ENCODE measurements at regions not wholly inside any gene's neighbourhood (a gene's known extent, or its start where the extent isn't known, plus 50 kb on each side); places are given as distances from the start of the nearest gene placed in this dataset.
"Not testable (repeated sequence)": the region's sequence is repeated elsewhere in the genome, so short reads cannot be mapped to it uniquely, and the experiment has no call there.

GRCh38 chr6:145555084-145555483, 180.2 kb downstream of the EPM2A start:
- H3K27me3 Mint-ChIP-seq = peaks cover 0 to 13% (median 4%) of the 10 kb centered on the region in 3 donors
- ATAC-seq (ENCODE audit: low read depth in 2 of 2) = no peak
- H3K4me1 Mint-ChIP-seq = no peaks in the 10 kb centered on the region
- no peaks in the 10 kb centered on the region for H3K36me3 Mint-ChIP-seq
- no peak overlapping the region for H3K4me3 Mint-ChIP-seq
- H3K27ac Mint-ChIP-seq = no peak overlapping the region
- no peaks in the 10 kb centered on the region for H3K9me3 Mint-ChIP-seq
- DNase-seq = no peak

DNA sequence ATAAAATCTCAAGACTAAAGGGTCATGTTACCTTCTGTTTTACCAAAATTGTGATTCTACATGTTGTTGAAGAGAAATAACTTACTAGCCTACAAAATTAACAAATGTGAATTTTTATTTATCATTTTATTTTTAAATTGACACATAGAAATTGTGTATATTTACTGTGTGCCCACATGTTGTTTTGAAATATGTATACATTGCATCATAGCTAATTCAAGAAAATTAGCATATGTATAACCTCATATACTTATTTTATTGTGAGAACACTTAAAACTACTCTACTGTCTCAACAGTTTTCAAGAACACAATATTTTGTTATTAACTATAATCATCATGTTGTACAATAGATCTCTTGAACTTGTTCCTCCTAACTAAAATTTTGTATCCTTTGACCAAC, 177.8 kb downstream of the EPM2A start:
- no peak for DNase-seq

GRCh38 chr6:145559836-145560235, 175.5 kb downstream of the EPM2A start:
- DNase-seq = no peak
- no peaks in the 10 kb centered on the region for H3K4me1 Mint-ChIP-seq
- no peak for ATAC-seq (ENCODE audit: low read depth in 2 of 2)
- H3K27me3 Mint-ChIP-seq = peaks cover 0 to 6% (median 0%) of the 10 kb centered on the region in 3 donors
- no peak overlapping the region for H3K27ac Mint-ChIP-seq
- H3K4me3 Mint-ChIP-seq = no peak overlapping the region
- no peaks in the 10 kb centered on the region for H3K36me3 Mint-ChIP-seq
- peaks cover 0 to 4% (median 0%) of the 10 kb centered on the region in 7 donors for H3K9me3 Mint-ChIP-seq

More for the DNA sequence above, 177.8 kb downstream of the EPM2A start:
- Mint-ChIP-seq H3K27me3 (peaks cover 0 to 9% (median 4%) of the 10 kb centered on the region in 3 donors), H3K9me3 (peaks cover 0 to under 1% (median 0%) of the 10 kb centered on the region in 7 donors), H3K4me1 (no peaks in the 10 kb centered on the region), H3K27ac (no peak overlapping the region), H3K4me3 (no peak overlapping the region), H3K36me3 (no peaks in the 10 kb centered on the region)
- no peak for ATAC-seq (ENCODE audit: low read depth in 2 of 2)

GRCh38 chr6:145561095-145562072, 173.9 kb downstream of the EPM2A start:
- Mint-ChIP-seq H3K27ac (no peak overlapping the region), H3K9me3 (peaks cover 0 to 4% (median 0%) of the 10 kb centered on the region in 7 donors), H3K4me3 (peak overlapping the region in 1 of 8 donors; percentile 24), H3K36me3 (no peaks in the 10 kb centered on the region), H3K4me1 (no peaks in the 10 kb centered on the region), H3K27me3 (peaks cover 0 to 6% (median 0%) of the 10 kb centered on the region in 3 donors)
- ATAC-seq (ENCODE audit: low read depth in 2 of 2) (no peak), DNase-seq (no peak)

DNA sequence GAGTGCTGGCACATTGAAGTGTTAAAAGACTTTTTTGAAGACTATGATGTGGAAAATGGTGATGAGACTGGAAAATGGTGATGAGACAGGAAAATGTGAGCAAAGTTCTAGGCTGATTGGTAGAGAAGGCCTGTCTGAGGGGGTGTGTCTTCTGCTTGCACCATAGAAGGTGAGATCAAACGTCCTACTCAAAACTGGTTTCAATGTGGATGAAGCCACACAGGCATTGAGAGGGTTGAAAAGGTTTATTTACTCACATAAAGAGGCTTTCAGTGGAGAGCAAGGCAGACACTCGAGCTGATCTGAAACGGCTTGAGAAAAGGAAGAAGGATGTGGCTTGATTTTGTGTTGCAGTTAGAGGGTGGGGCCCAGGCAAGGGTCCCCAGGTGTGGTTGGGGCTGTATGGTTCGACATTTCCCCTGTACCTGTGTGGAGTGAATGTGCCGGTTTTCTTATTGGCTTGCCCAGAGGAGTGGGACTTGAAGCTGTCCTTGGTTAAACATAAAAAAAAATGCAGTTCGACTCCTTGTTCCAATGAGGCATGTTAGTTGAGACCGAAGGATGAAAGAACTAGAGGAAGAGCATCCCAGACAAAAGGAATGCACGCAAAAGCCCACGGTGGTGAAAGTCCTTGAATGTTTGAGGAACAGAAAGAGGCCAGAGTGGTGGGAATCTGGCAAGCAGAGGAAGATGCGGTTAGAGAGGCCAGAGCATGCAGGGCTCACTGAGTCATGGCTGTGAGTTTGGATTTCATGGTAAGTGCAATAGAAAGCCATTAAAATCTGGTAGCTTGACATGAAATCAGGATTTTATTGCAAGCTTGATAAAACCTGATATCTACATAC, 172.3 kb downstream of the EPM2A start:
- Mint-ChIP-seq H3K27me3 (peaks cover 0 to 6% (median 0%) of the 10 kb centered on the region in 3 donors), H3K36me3 (no peaks in the 10 kb centered on the region), H3K9me3 (peaks cover 0 to 4% (median 0%) of the 10 kb centered on the region in 7 donors), H3K4me1 (no peaks in the 10 kb centered on the region), H3K27ac (peak overlapping the region in 1 of 6 donors; percentile 33), H3K4me3 (no peak overlapping the region)
- DNase-seq (no peak), ATAC-seq (ENCODE audit: low read depth in 2 of 2) (no peak)

DNA sequence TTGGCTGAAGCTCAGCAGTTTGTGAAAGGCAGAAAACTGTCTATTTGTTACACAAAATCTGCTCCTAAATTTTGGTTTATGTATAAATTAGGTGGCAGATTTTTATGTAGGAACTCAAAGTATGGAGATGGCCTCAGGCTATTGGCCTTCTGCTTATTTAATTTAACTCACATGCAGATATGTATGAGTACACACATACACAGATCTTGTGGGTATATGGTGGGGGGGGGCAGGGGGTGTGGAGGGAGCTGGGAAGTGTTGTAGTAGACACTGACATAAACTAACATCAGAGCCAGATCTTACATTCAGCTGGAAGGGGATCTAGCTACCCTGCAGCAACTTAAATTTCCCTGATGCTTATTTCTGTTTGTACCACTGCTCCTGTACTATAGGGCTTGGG, 170.8 kb downstream of the EPM2A start:
- Mint-ChIP-seq H3K27me3 (no peaks in the 10 kb centered on the region), H3K27ac (no peak overlapping the region), H3K36me3 (no peaks in the 10 kb centered on the region), H3K4me3 (no peak overlapping the region), H3K4me1 (no peaks in the 10 kb centered on the region), H3K9me3 (peaks cover 0 to 4% (median 0%) of the 10 kb centered on the region in 7 donors)
- no peak for DNase-seq
- no peak for ATAC-seq (ENCODE audit: low read depth in 2 of 2)

DNA sequence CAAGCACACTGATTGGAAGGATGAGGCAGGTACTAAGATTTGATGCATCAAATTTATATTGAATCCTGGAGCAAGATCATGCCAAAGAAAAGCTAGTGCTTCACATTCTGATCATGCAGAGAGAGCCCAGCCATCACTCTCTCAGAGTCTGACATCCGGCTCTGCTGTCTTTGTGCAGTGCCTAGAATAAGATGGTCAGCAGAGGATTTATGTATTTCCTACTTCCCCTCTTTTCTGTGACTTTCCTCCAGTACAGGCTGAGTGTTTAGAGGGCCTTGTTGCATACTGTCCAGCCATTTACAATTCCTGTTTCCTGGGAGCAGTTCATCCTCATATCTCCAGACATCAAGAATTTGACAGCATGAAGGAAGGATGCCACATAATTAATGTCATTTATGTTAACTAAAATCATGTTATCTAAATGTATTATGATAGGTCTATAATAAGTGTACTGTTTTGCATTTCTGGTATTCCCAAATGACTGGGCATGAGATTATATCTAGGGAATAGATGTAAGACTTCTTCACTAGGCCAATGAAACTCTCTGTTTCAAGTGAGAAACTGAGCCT, 167.6 kb downstream of the EPM2A start:
- no peak overlapping the region for H3K4me3 Mint-ChIP-seq
- no peak for DNase-seq
- ATAC-seq (ENCODE audit: low read depth in 2 of 2) = no peak
- no peak overlapping the region for H3K27ac Mint-ChIP-seq
- H3K27me3 Mint-ChIP-seq = no peaks in the 10 kb centered on the region
- peaks cover 0 to 3% (median 2%) of the 10 kb centered on the region in 7 donors for H3K9me3 Mint-ChIP-seq
- H3K4me1 Mint-ChIP-seq = no peaks in the 10 kb centered on the region
- H3K36me3 Mint-ChIP-seq = no peaks in the 10 kb centered on the region

DNA sequence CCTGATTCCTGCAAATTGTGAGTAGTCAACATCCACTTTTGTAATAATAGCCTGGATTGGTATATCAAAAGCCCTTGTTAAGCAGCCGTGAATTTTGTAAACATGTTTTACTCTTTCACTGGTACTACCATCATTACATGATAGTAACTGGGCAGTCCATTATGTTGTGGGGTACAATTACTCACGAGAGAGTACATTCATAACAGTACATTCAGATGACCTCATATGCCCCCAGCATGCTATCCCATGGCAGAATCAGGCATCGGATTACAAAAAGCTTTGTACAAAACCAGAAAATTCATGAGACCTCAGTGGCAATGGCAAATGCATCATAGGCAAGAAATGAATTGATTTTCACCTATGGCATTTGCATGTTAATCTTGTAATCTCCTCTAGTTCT, 166.2 kb downstream of the EPM2A start:
- Mint-ChIP-seq H3K36me3 (no peaks in the 10 kb centered on the region), H3K9me3 (peaks cover under 1 to 8% (median 4%) of the 10 kb centered on the region in 7 donors), H3K4me1 (no peaks in the 10 kb centered on the region), H3K27me3 (no peaks in the 10 kb centered on the region), H3K27ac (no peak overlapping the region), H3K4me3 (no peak overlapping the region)
- DNase-seq = no peak
- ATAC-seq (ENCODE audit: low read depth in 2 of 2) = no peak

- H3K27ac Mint-ChIP-seq; H3K4me1 Mint-ChIP-seq; DNase-seq; ATAC-seq (ENCODE audit: low read depth in 2 of 2); H3K4me3 Mint-ChIP-seq; H3K36me3 Mint-ChIP-seq; H3K27me3 Mint-ChIP-seq: not testable (repeated sequence)
- peaks cover 6 to 20% (median 13%) of the 10 kb centered on the region in 7 donors for H3K9me3 Mint-ChIP-seq
Observed at GRCh38 chr6:145570336-145570735, 165.0 kb downstream of the EPM2A start.

DNA sequence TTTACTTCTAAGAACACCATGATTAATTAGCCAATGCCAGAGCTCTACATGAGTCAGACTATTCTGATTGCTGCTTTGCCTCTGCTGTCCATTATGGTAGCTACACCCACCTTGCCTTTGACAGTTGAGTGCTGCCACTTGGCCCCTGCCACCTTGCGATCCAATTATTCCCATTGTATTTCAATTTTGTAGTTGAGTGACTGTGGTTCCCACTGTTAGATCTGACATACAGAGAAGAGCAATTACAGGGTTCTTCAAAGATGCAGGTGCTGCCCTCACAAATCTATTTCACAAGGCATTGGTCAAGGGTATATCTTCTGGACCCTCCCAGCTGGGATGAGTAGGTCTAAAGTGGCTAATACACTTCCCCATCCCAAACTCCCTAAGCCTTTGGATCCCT, 161.1 kb downstream of the EPM2A start:
- not testable (repeated sequence) for DNase-seq; H3K27ac Mint-ChIP-seq; H3K4me1 Mint-ChIP-seq; H3K36me3 Mint-ChIP-seq; H3K27me3 Mint-ChIP-seq; ATAC-seq (ENCODE audit: low read depth in 2 of 2); H3K4me3 Mint-ChIP-seq
- H3K9me3 Mint-ChIP-seq = peaks cover 10 to 56% (median 38%) of the 10 kb centered on the region in 7 donors
